ENCODE measurements at regions not wholly inside any gene's neighbourhood (a gene's known extent, or its start where the extent isn't known, plus 50 kb on each side); places are given as distances from the start of the nearest gene placed in this dataset.

DNA sequence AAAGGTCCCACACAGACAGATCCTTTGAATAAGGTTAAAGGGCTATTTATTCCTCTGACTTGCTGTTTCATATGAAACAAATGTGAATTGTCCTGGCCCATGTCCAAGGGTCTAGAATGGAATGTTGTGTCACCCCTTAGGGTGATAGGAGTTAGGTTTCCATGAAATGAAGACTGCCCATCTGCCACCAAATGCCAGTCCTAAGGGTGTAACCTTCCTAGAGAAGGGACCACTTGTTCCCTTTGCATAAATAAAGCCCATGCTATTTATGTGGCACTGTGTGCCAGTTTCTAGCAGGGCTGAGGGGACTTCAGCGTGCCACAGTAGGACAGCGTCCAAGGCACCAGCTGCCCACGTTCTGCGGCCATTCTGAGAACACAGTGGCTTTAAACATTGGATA is 171.3 kb downstream of the ABCA8 start (continued):
- TF ChIP-seq ATF3 (IDR thresholded peaks at IDR 0.05; ENCODE audit: borderline replicate concordance, extremely low read depth, low read depth, low read length) = no peak
- no peak for TF ChIP-seq NFIC (IDR thresholded peaks at IDR 0.05; ENCODE audit: low read depth, low read length)
- TF ChIP-seq, protein P1, sequence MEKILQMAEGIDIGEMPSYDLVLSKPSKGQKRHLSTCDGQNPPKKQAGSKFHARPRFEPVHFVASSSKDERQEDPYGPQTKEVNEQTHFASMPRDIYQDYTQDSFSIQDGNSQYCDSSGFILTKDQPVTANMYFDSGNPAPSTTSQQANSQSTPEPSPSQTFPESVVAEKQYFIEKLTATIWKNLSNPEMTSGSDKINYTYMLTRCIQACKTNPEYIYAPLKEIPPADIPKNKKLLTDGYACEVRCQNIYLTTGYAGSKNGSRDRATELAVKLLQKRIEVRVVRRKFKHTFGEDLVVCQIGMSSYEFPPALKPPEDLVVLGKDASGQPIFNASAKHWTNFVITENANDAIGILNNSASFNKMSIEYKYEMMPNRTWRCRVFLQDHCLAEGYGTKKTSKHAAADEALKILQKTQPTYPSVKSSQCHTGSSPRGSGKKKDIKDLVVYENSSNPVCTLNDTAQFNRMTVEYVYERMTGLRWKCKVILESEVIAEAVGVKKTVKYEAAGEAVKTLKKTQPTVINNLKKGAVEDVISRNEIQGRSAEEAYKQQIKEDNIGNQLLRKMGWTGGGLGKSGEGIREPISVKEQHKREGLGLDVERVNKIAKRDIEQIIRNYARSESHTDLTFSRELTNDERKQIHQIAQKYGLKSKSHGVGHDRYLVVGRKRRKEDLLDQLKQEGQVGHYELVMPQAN (conservative IDR thresholded peaks at IDR 0.05) = no peak
- no peak for TF ChIP-seq USF1 (IDR thresholded peaks at IDR 0.05; ENCODE audit: borderline replicate concordance, extremely low read length, insufficient read depth, low read depth, low read length)
- TF ChIP-seq NFYA (IDR thresholded peaks at IDR 0.05; ENCODE audit: borderline replicate concordance, low read depth, low read length) = no peak

- no peak overlapping the region for H3K9ac ChIP-seq (ENCODE audit: control insufficient read depth, insufficient read depth, low read length)
- H3K27ac ChIP-seq (ENCODE audit: control insufficient read depth, insufficient read depth) = no peak overlapping the region
- ChIA-PET RAD21 (ENCODE audit: unreplicated experiment) (no interaction called here), SMC1A (ENCODE audit: uncharacterized antibody, unreplicated experiment) (no interaction called here), POLR2A (no interaction called here), CTCF (interaction anchor here (1.6 kb wide), 1 partner anchor 129 kb away, joined by 4 read pairs; no protein-coding TSS in a partner anchor)
- H3K9me3 ChIP-seq (replicated peaks; ENCODE audit: control insufficient read depth, insufficient read depth, low read length) = no peaks in the 10 kb centered on the region
- 81% methylated on average over 1 of the region's 1 CpG for WGBS (ENCODE audit: insufficient coverage, insufficient replicate concordance, low lambda C conversion rate, missing lambda C conversion rate)
- no peaks in the 10 kb centered on the region for H3K27me3 ChIP-seq (replicated peaks in 1 of 2; ENCODE audit: control insufficient read depth in 2 of 2, insufficient read depth in 2 of 2, low read length in 1 of 2)
- no peaks in the 10 kb centered on the region for H4K20me1 ChIP-seq (ENCODE audit: control insufficient read depth, insufficient read depth)
- BruUV-seq (replicated peaks) = no TSS peak
- no peak for DNase-seq (ENCODE audit: low read depth, low spot score)
- in situ Hi-C loops (cut with MboI) = no loop called here
- H2AFZ ChIP-seq (ENCODE audit: control insufficient read depth, low read depth, low read length) = no peak overlapping the region
- no peak for ATAC-seq
- no peak overlapping the region for H3K4me3 ChIP-seq
- H3K79me2 ChIP-seq (ENCODE audit: control insufficient read depth, insufficient read depth, low read length) = no peaks in the 10 kb centered on the region
- H3K4me2 ChIP-seq (ENCODE audit: control insufficient read depth, insufficient read depth) = no peak overlapping the region
- H3K36me3 ChIP-seq (ENCODE audit: control insufficient read depth in 2 of 2, insufficient read depth in 2 of 2, low read length in 1 of 2) = no peaks in the 10 kb centered on the region
- intact Hi-C loops (cut with micrococcal nuclease; ENCODE audit: unreplicated experiment) = no loop called here
- no peak for FAIRE-seq
- H3K4me1 ChIP-seq (ENCODE audit: control insufficient read depth, insufficient read depth, low read length) = no peaks in the 10 kb centered on the region
- TF ChIP-seq IKZF1 (conservative IDR thresholded peaks at IDR 0.05) = no peak
- TF ChIP-seq ESRRA (IDR thresholded peaks at IDR 0.05; ENCODE audit: low read length) = no peak
- TF ChIP-seq ATF3 (IDR thresholded peaks at IDR 0.05; ENCODE audit: borderline replicate concordance, extremely low read depth, low read depth, low read length) = no peak
- TF ChIP-seq NR2C1 (IDR thresholded peaks at IDR 0.05) = no peak
- TF ChIP-seq ZBTB40 (IDR thresholded peaks at IDR 0.05; ENCODE audit: borderline replicate concordance) = no peak
- no peak for TF ChIP-seq PAX8 (IDR thresholded peaks at IDR 0.05)
- no peak for TF ChIP-seq IRF5 (IDR thresholded peaks at IDR 0.05; ENCODE audit: borderline replicate concordance)
- no peak for TF ChIP-seq SP1 (IDR thresholded peaks at IDR 0.05; ENCODE audit: low read depth, low read length)
These were observed 172.4 kb downstream of the ABCA8 start for GRCh38 chr17:68782789-68783188.
